ENCODE measurements at regions not wholly inside any gene's neighbourhood (a gene's known extent, or its start where the extent isn't known, plus 50 kb on each side); places are given as distances from the start of the nearest gene placed in this dataset.

- Histone ChIP-seq H3K27ac (no peak overlapping the region), H3K36me3 (ENCODE audit: low read depth, missing control alignments) (no peaks in the 10 kb centered on the region), H3K4me1 (no peaks in the 10 kb centered on the region), H3K9me3 (no peaks in the 10 kb centered on the region), H3K4me3 (no peak overlapping the region), H3K27me3 (no peaks in the 10 kb centered on the region)
- no peak for DNase-seq
- TF ChIP-seq POLR2A (IDR thresholded peaks at IDR 0.05), result no peak
- no peak for TF ChIP-seq CTCF (IDR thresholded peaks at IDR 0.05)
- intact Hi-C loops (cut with DNase I; ENCODE audit: low total_unique reads), result no loop called here
- WGBS, 2 donors, result 63 to 73% methylated on average over 3 of the region's 3 CpGs
Measured at GRCh38 chr4:130233377-130234047, 1137.6 kb downstream of the C4orf33 start.

GRCh38 chr4:130238121-130238520 is 1142.2 kb downstream of the C4orf33 start:
- H3K27me3 ChIP-seq, result no peaks in the 10 kb centered on the region
- no peak for DNase-seq
- intact Hi-C loops (cut with DNase I; ENCODE audit: low total_unique reads), result no loop called here
- TF ChIP-seq CTCF (IDR thresholded peaks at IDR 0.05), result no peak
- TF ChIP-seq POLR2A (IDR thresholded peaks at IDR 0.05), result no peak
- H3K4me1 ChIP-seq, result no peaks in the 10 kb centered on the region
- H3K27ac ChIP-seq, result no peak overlapping the region
- no peaks in the 10 kb centered on the region for H3K9me3 ChIP-seq
- 55 to 56% methylated on average over 3 of the region's 3 CpGs for WGBS, 2 donors
- H3K36me3 ChIP-seq (ENCODE audit: low read depth, missing control alignments), result no peaks in the 10 kb centered on the region
- no peak overlapping the region for H3K4me3 ChIP-seq

- TF ChIP-seq CTCF (IDR thresholded peaks at IDR 0.05) (no peak), POLR2A (IDR thresholded peaks at IDR 0.05) (no peak)
- intact Hi-C loops (cut with DNase I; ENCODE audit: low total_unique reads), result no loop called here
- Histone ChIP-seq H3K9me3 (no peaks in the 10 kb centered on the region), H3K27me3 (no peaks in the 10 kb centered on the region), H3K4me3 (no peak overlapping the region), H3K4me1 (no peaks in the 10 kb centered on the region), H3K36me3 (ENCODE audit: low read depth, missing control alignments) (no peaks in the 10 kb centered on the region), H3K27ac (no peak overlapping the region)
- WGBS, 2 donors, result 21 to 35% methylated on average over 1 of the region's 1 CpG
- DNase-seq, result no peak
Measured at GRCh38 chr4:130249002-130249401, 1153.0 kb downstream of the C4orf33 start.

GRCh38 chr4:130257271-130257670 is 1161.3 kb downstream of the C4orf33 start:
- H3K36me3 ChIP-seq (ENCODE audit: low read depth, missing control alignments), result no peaks in the 10 kb centered on the region
- 74 to 75% methylated on average over 2 of the region's 2 CpGs for WGBS, 2 donors
- DNase-seq, result no peak
- no peaks in the 10 kb centered on the region for H3K9me3 ChIP-seq
- H3K27me3 ChIP-seq, result no peaks in the 10 kb centered on the region
- H3K4me1 ChIP-seq, result no peaks in the 10 kb centered on the region
- intact Hi-C loops (cut with DNase I; ENCODE audit: low total_unique reads), result no loop called here
- H3K27ac ChIP-seq, result no peak overlapping the region
- TF ChIP-seq POLR2A (IDR thresholded peaks at IDR 0.05) (no peak), CTCF (IDR thresholded peaks at IDR 0.05) (no peak)
- no peak overlapping the region for H3K4me3 ChIP-seq

GRCh38 chr4:130266814-130267213 is 1170.9 kb downstream of the C4orf33 start:
- Histone ChIP-seq H3K4me1 (no peaks in the 10 kb centered on the region), H3K27me3 (no peaks in the 10 kb centered on the region), H3K36me3 (ENCODE audit: low read depth, missing control alignments) (no peaks in the 10 kb centered on the region), H3K9me3 (no peaks in the 10 kb centered on the region), H3K4me3 (no peak overlapping the region), H3K27ac (no peak overlapping the region)
- no peak for DNase-seq
- TF ChIP-seq CTCF (IDR thresholded peaks at IDR 0.05) (no peak), POLR2A (IDR thresholded peaks at IDR 0.05) (no peak)
- WGBS, 2 donors, result 83 to 94% methylated on average over 2 of the region's 2 CpGs
- intact Hi-C loops (cut with DNase I; ENCODE audit: low total_unique reads), result no loop called here

Measured in testis (tissue), 2 donors.